AG09309 (cell line): ENCODE measurements at regions not wholly inside any gene's neighbourhood (a gene's known extent, or its start where the extent isn't known, plus 50 kb on each side); places are given as distances from the start of the nearest gene placed in this dataset.

Source experiments
- DNase-seq: peaks from one replicate; pipeline ENCODE4 v3.0.0-alpha.2; 2010; ENCODE audit warnings: low read depth
- H3K4me3 ChIP-seq: 2 replicates; pipeline ENCODE4 v1.5.1; 2011; ENCODE audit warnings: mild to moderate bottlenecking, low read depth, low read length, moderate library complexity; ENCODE audit not compliant: control insufficient read depth
- TF ChIP-seq, protein P1 (sequence below): IDR thresholded peaks from 2 replicates; pipeline ENCODE4 v1.5.1; 2011; ENCODE audit warnings: mild to moderate bottlenecking, low read depth, low read length, inconsistent platforms; ENCODE audit not compliant: insufficient read depth, control insufficient read depth; ENCODE audit errors: missing control alignments

- no peak for DNase-seq
- H3K4me3 ChIP-seq: no peak overlapping the region
- TF ChIP-seq, protein P1, sequence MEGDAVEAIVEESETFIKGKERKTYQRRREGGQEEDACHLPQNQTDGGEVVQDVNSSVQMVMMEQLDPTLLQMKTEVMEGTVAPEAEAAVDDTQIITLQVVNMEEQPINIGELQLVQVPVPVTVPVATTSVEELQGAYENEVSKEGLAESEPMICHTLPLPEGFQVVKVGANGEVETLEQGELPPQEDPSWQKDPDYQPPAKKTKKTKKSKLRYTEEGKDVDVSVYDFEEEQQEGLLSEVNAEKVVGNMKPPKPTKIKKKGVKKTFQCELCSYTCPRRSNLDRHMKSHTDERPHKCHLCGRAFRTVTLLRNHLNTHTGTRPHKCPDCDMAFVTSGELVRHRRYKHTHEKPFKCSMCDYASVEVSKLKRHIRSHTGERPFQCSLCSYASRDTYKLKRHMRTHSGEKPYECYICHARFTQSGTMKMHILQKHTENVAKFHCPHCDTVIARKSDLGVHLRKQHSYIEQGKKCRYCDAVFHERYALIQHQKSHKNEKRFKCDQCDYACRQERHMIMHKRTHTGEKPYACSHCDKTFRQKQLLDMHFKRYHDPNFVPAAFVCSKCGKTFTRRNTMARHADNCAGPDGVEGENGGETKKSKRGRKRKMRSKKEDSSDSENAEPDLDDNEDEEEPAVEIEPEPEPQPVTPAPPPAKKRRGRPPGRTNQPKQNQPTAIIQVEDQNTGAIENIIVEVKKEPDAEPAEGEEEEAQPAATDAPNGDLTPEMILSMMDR: no peak
These were observed 435.7 kb upstream of the PFKP start for GRCh38 chr10:2631557-2632205.

DNA sequence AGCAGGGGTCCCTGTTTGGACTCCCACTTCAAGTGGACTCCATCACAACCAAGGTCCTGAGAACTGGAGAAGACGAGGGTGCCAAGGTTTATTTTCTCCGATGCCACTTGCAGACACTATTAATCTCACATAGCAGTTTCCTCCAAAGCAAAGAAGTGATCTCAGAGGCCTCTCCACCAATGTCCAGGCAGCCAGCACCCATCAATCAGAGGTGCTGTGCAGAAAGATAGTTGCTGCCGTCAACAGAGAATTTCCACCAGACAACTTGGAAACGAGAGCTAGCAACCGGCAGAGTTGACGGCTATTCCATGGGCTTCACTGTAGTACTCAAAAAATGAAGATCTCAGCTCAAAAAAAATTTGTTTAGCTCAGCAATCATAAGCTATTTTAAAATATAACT, 438.6 kb upstream of the PFKP start:
- no peak overlapping the region for H3K4me3 ChIP-seq
- TF ChIP-seq, protein P1: no peak
- no peak for DNase-seq

- TF ChIP-seq, protein P1: no peak
- DNase-seq: no peak
- H3K4me3 ChIP-seq: no peak overlapping the region
These were observed 439.4 kb upstream of the PFKP start for GRCh38 chr10:2627969-2628368.

- DNase-seq: no peak
- TF ChIP-seq, protein P1: no peak
These were observed 442.3 kb upstream of the PFKP start for GRCh38 chr10:2625094-2625493.

DNA sequence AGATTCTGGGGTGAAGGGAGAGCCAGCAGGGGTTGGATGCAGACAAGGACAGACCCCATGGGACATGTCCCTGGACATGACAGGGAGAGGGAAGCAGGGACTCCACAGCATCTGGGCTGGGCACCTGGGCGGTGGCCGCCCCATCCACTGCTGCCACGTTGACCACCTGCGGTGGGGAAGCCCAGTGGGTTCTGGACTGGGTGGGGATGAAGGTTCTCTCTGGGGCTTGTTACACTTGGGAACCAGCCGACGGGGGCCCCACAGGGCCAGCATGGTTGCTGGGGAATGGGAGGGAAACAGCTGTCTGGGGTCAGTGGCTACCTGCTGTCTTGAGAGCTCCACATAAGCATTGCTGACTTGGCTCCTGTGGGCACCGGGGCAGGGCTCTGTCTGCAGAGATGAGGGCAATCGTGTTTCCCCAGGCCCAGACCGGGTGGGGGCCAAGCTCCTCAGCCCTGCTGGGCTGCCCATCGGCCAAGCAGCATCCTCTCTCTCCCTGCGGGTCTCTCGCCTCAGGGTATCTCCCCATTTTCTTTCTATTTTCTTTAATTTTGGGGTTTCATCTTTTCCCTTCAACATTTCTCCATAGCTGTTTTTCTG, 443.6 kb upstream of the PFKP start:
- no peak overlapping the region for H3K4me3 ChIP-seq
- no peak for DNase-seq
- TF ChIP-seq, protein P1: no peak

More at GRCh38 chr10:2625094-2625493, 442.3 kb upstream of the PFKP start:
- H3K4me3 ChIP-seq: no peak overlapping the region

GRCh38 chr10:2620827-2621521, 446.4 kb upstream of the PFKP start:
- no peak for DNase-seq

More at GRCh38 chr10:2620827-2621521, 446.4 kb upstream of the PFKP start:
- no peak overlapping the region for H3K4me3 ChIP-seq
- TF ChIP-seq, protein P1: no peak
